ENCODE measurements at regions not wholly inside any gene's neighbourhood (a gene's known extent, or its start where the extent isn't known, plus 50 kb on each side); places are given as distances from the start of the nearest gene placed in this dataset.

- Histone ChIP-seq H3K9me2 (ENCODE audit: insufficient read depth) (no peaks in the 10 kb centered on the region; the same call in 1 of the 2 replicates), H3F3A (replicated peaks; ENCODE audit: low read depth) (no peaks in the 10 kb centered on the region), H3K27me3 (ENCODE audit: insufficient read depth) (no peaks in the 10 kb centered on the region), H3K4me2 (no peak overlapping the region), H3K79me2 (replicated peaks; ENCODE audit: insufficient read depth) (no peaks in the 10 kb centered on the region), H3K36me3 (ENCODE audit: insufficient read depth) (no peaks in the 10 kb centered on the region), H2AFZ (no peak overlapping the region), H4K20me1 (replicated peaks; ENCODE audit: insufficient read depth) (no peaks in the 10 kb centered on the region), H3K27ac (ENCODE audit: low read depth) (no peak overlapping the region), H3K4me1 (ENCODE audit: insufficient read depth) (no peaks in the 10 kb centered on the region), H3K4me3 (no peak overlapping the region)
- H3K27me3 Mint-ChIP-seq (ENCODE audit: insufficient read depth, low read depth, poor library complexity), result peaks cover 3% of the 10 kb centered on the region
- DNase-seq (ENCODE audit: low spot score) (no peak), ATAC-seq (no peak)
- no peak overlapping the region for H3K27ac Mint-ChIP-seq
- TF ChIP-seq ZNF114 (CRISPR knock-in tag; IDR thresholded peaks at IDR 0.05), result no peak
- no peak for TF ChIP-seq NANOG (IDR thresholded peaks at IDR 0.05; ENCODE audit: borderline replicate concordance)
- no peak for TF ChIP-seq CTCF (conservative IDR thresholded peaks at IDR 0.05; ENCODE audit: low read depth in 2 of 2)
- no peak for TF ChIP-seq EZH2phosphoT487 (IDR thresholded peaks at IDR 0.05; ENCODE audit: unreplicated experiment)
- no peak for TF ChIP-seq EZH2 (IDR thresholded peaks at IDR 0.05; ENCODE audit: low read depth, unreplicated experiment)
- TF ChIP-seq REST (IDR thresholded peaks at IDR 0.05; ENCODE audit: unreplicated experiment), result no peak
- no peak for TF ChIP-seq POLR2AphosphoS5 (IDR thresholded peaks at IDR 0.05; ENCODE audit: low read depth)
- no peak for TF ChIP-seq ZNF331 (CRISPR knock-in tag; IDR thresholded peaks at IDR 0.05; ENCODE audit: low read depth)
- TF ChIP-seq ETS1 (IDR thresholded peaks at IDR 0.05), result no peak
- no peak for TF ChIP-seq JUNB (IDR thresholded peaks at IDR 0.05; ENCODE audit: unreplicated experiment)
- TF ChIP-seq CREB1 (CRISPR knock-in tag; IDR thresholded peaks at IDR 0.05; ENCODE audit: low read depth), result no peak
- TF ChIP-seq STAT1 (IDR thresholded peaks at IDR 0.05; ENCODE audit: unreplicated experiment), result no peak
- no peak for TF ChIP-seq ZNF462 (CRISPR knock-in tag; IDR thresholded peaks at IDR 0.05)
- no peaks in the 10 kb centered on the region for H3K4me1 Mint-ChIP-seq
- no peak overlapping the region for H3K4me3 Mint-ChIP-seq
- peaks cover 7% of the 10 kb centered on the region; the same call in 2 of the 3 replicates for H3K36me3 Mint-ChIP-seq (ENCODE audit: low read depth)
- peaks cover 13% of the 10 kb centered on the region for H3K9me3 Mint-ChIP-seq
Observed at GRCh38 chr5:29662876-29663275, 1530.6 kb upstream of the CDH6 start.

All from GM23338 (cell line).